OCI-LY7 (cell line): ENCODE measurements at regions not wholly inside any gene's neighbourhood (a gene's known extent, or its start where the extent isn't known, plus 50 kb on each side); places are given as distances from the start of the nearest gene placed in this dataset.
"Not testable (repeated sequence)": the region's sequence is repeated elsewhere in the genome, so short reads cannot be mapped to it uniquely, and the experiment has no call there.

Experiments
- BruUV-seq: library from RNA; stranded (reverse); fragments of 400-500 nt; replicated peaks from 2 replicates; lab custom pipeline; 2021; lab: Mats Ljungman, UMichigan
- CTCF ChIA-PET: fragments of 300-600 bp; sonication (Branson Sonifier 250); formaldehyde crosslinking; loops from one replicate; lab custom pipeline; 2022; ENCODE audit warnings: antibody characterized with exemption; ENCODE audit not compliant: unreplicated experiment; lab: Charles Lee
- POLR2A ChIA-PET: fragments of 300-600 bp; sonication (Branson Sonifier 250); formaldehyde crosslinking; loops from one replicate; lab custom pipeline; 2022; ENCODE audit warnings: antibody characterized with exemption; lab: Charles Lee
- DNase-seq: peaks from one replicate; pipeline ENCODE4 v3.0.0-alpha.2; 2015; ENCODE audit warnings: low spot score
- H2AFZ ChIP-seq: fragments of 200-600 bp; sonication (generic), shearing (Covaris generic); 2 replicates; pipeline ENCODE4 v1.6.1; 2014; ENCODE audit warnings: mild to moderate bottlenecking, antibody characterized with exemption, low read length, moderate library complexity
- H3K27ac ChIP-seq: fragments of 200-600 bp; sonication (generic); 2 replicates; pipeline ENCODE4 v1.5.1; 2014; ENCODE audit warnings: mixed run types, low read depth, mild to moderate bottlenecking, moderate library complexity, low read length, inconsistent platforms; ENCODE audit not compliant: poor library complexity, severe bottlenecking
- H3K36me3 ChIP-seq: fragments of 200-600 bp; sonication (generic); 2 replicates; pipeline ENCODE4 v1.6.1; 2014; ENCODE audit warnings: mild to moderate bottlenecking, antibody characterized with exemption, low read length, moderate library complexity, mixed read lengths; ENCODE audit not compliant: insufficient read depth
- H3K4me1 ChIP-seq: fragments of 200-600 bp; sonication (generic); 2 replicates; pipeline ENCODE4 v1.5.1; 2014; ENCODE audit warnings: mild to moderate bottlenecking, low read length; ENCODE audit not compliant: insufficient read depth, poor library complexity, severe bottlenecking
- H3K4me2 ChIP-seq: fragments of 200-600 bp; sonication (generic); 2 replicates; pipeline ENCODE4 v1.6.1; 2014; ENCODE audit warnings: mild to moderate bottlenecking, low read length
- H3K4me3 ChIP-seq: fragments of 200-600 bp; sonication (generic); 2 replicates; pipeline ENCODE4 v1.5.1; 2014; ENCODE audit warnings: mild to moderate bottlenecking, low read depth, low read length; ENCODE audit not compliant: poor library complexity, severe bottlenecking
- H3K79me2 ChIP-seq: fragments of 200-600 bp; sonication (generic); 2 replicates; pipeline ENCODE4 v1.6.1; 2016; ENCODE audit warnings: low read depth, mild to moderate bottlenecking, low read length, moderate library complexity, mixed read lengths; ENCODE audit not compliant: insufficient read depth
- H3K9me2 ChIP-seq: fragments of 200-600 bp; sonication (generic); 2 replicates; pipeline ENCODE4 v1.6.1; 2016; ENCODE audit warnings: mild to moderate bottlenecking, low read length, mixed read lengths; ENCODE audit not compliant: insufficient read depth
- H3K9me3 ChIP-seq: fragments of 200-600 bp; sonication (generic); 2 replicates; pipeline ENCODE4 v1.6.1; 2014; ENCODE audit warnings: mild to moderate bottlenecking, mixed run types, low read length, mixed read lengths
- H4K20me1 ChIP-seq: fragments of 200-600 bp; sonication (generic); 2 replicates; pipeline ENCODE4 v1.6.1; 2014; ENCODE audit warnings: mild to moderate bottlenecking, antibody characterized with exemption, low read length, moderate library complexity, mixed read lengths; ENCODE audit not compliant: insufficient read depth
- CTCF ChIP-seq: fragments of 200-600 bp; sonication (generic); conservative IDR thresholded peaks from 2 replicates; pipeline ENCODE4 v1.5.1; 2014; ENCODE audit warnings: mild to moderate bottlenecking, antibody characterized with exemption, low read length, moderate library complexity, mixed read lengths
- EZH2phosphoT487 ChIP-seq: fragments of 200-600 bp; sonication (generic); IDR thresholded peaks from 2 replicates; pipeline ENCODE4 v1.6.1; 2018; ENCODE audit warnings: low read depth, borderline replicate concordance, mild to moderate bottlenecking, mixed run types, antibody characterized with exemption, low read length, moderate library complexity, mixed read lengths
- intact Hi-C: fragments of 100-400 bp; cut with micrococcal nuclease; formaldehyde crosslinking; loops from one replicate; pipeline ENCODE4 v1.10.0; 2022; ENCODE audit not compliant: unreplicated experiment

GRCh38 chr1:8122160-8122476 lies 96.0 kb upstream of the ERRFI1 start:
- Histone ChIP-seq H4K20me1 (no peaks in the 10 kb centered on the region), H3K27ac (no peak overlapping the region), H3K4me1 (no peaks in the 10 kb centered on the region), H3K36me3 (no peaks in the 10 kb centered on the region), H3K4me2 (no peak overlapping the region), H2AFZ (no peak overlapping the region), H3K9me3 (no peaks in the 10 kb centered on the region), H3K9me2 (no peaks in the 10 kb centered on the region), H3K4me3 (no peak overlapping the region), H3K79me2 (no peaks in the 10 kb centered on the region)
- TF ChIP-seq CTCF: no peak
- no TSS peak for BruUV-seq
- no peak for DNase-seq
- CTCF ChIA-PET: no interaction called here
- intact Hi-C loops: no loop called here
- POLR2A ChIA-PET: interaction anchor here (0.6 kb wide), 1 partner anchor 10 kb away, joined by 4 read pairs; no protein-coding TSS in a partner anchor

DNA sequence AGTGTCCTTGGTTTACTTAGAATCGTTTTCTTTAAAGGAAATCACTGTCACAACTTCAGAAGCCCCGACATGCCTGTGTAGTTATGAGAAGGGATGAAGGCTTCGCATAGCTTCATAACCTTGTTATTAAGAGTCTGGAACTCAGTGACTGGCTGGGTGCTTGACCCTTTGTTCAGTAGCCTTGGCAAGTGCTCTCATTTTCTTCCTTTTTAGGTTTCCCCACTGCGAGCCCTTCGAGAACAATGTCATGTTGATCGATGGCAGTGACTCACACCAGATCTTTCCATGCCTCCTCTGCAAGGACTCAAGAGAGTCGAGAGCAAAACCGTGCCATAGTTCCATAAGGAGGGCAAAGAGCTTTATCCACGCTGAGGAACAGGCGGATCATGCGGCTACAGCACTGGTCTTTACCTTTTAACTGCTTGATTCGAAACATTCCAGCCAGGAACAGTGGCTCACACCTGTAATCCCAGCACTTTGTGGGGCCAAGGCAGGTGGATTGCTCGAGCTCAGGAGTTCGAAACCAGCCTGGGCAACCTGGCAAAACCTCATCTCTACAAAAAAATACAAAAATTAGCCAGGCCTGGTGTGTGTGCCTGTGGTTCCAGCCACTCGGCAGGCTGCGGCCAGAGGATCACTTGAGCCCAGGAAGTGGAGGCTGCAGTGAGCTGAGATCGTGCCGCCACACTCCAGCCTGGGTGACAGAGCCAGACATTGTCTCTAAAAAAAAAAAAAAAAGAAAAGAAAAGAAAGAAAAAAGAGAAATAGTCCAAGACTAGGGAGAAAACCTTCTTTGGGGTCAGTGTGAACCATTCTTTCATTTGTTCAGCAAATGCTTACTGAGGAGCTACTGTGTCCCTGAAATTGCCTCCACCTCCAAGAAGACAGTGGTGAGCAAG lies 95.4 kb upstream of the ERRFI1 start:
- no peaks in the 10 kb centered on the region for H3K4me1 ChIP-seq
- no peak for TF ChIP-seq CTCF
- no peak for TF ChIP-seq EZH2phosphoT487
- H3K9me3 ChIP-seq: no peaks in the 10 kb centered on the region
- H3K4me2 ChIP-seq: no peak overlapping the region
- CTCF ChIA-PET: no interaction called here
- H3K9me2 ChIP-seq: no peaks in the 10 kb centered on the region
- no peak overlapping the region for H3K4me3 ChIP-seq
- H3K79me2 ChIP-seq: no peaks in the 10 kb centered on the region
- no peak overlapping the region for H2AFZ ChIP-seq
- POLR2A ChIA-PET: interaction anchor here (0.6 kb wide), 1 partner anchor 11 kb away, joined by 4 read pairs; no protein-coding TSS in a partner anchor
- no peak overlapping the region for H3K27ac ChIP-seq
- intact Hi-C loops: no loop called here
- DNase-seq: no peak
- H3K36me3 ChIP-seq: no peaks in the 10 kb centered on the region
- no peaks in the 10 kb centered on the region for H4K20me1 ChIP-seq
- no TSS peak for BruUV-seq

DNA sequence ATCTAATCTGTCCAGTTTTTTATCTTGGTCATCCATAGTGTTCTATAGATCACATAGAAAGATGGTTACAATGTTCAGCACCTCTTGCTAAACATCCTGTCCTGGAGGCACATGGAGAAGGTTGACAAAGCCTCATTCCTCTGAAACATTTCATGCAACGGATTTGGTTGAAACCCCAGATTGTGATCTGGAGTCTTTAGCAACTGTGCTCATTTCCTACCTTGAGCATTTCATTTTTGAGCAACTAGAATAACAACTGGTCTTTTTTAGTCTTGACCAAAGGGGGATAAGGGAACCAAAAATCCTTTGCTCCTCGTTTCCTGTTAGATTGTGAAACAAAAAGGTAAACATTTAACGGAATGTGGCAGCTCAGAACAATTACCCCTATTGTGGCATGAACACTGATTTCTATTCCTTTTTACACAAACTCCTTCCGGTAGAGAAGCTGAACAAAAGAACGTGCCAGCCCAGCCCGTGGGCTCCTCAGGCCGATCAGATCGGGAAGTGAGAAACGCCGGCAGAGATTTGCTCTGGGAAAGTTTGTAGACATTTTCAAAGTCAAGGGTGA lies 94.7 kb upstream of the ERRFI1 start:
- no peak overlapping the region for H2AFZ ChIP-seq
- H3K4me1 ChIP-seq: no peaks in the 10 kb centered on the region
- no peak overlapping the region for H3K27ac ChIP-seq
- no peak overlapping the region for H3K4me2 ChIP-seq
- no peaks in the 10 kb centered on the region for H4K20me1 ChIP-seq
- intact Hi-C loops: no loop called here
- H3K36me3 ChIP-seq: no peaks in the 10 kb centered on the region
- TF ChIP-seq CTCF (no peak), EZH2phosphoT487 (no peak)
- H3K9me2 ChIP-seq: no peaks in the 10 kb centered on the region
- H3K9me3 ChIP-seq: no peaks in the 10 kb centered on the region
- no peak for DNase-seq
- no TSS peak for BruUV-seq
- ChIA-PET CTCF (no interaction called here), POLR2A (interaction anchor here (0.6 kb wide), 1 partner anchor 41 kb away, joined by 6 read pairs; no protein-coding TSS in a partner anchor)
- H3K79me2 ChIP-seq: no peaks in the 10 kb centered on the region
- H3K4me3 ChIP-seq: no peak overlapping the region

GRCh38 chr1:8118736-8119135 lies 92.6 kb upstream of the ERRFI1 start:
- intact Hi-C loops, H3K9me3 ChIP-seq, H3K4me3 ChIP-seq, H3K79me2 ChIP-seq, H3K4me2 ChIP-seq, H3K4me1 ChIP-seq, DNase-seq, BruUV-seq, H3K27ac ChIP-seq, CTCF ChIA-PET, H2AFZ ChIP-seq, H3K36me3 ChIP-seq, H4K20me1 ChIP-seq, H3K9me2 ChIP-seq: not testable (repeated sequence)
- POLR2A ChIA-PET: interaction anchor here (0.6 kb wide), 1 partner anchor 22 kb away, joined by 3 read pairs; no protein-coding TSS in a partner anchor
